GM19240 (cell line): ENCODE measurements at regions not wholly inside any gene's neighbourhood (a gene's known extent, or its start where the extent isn't known, plus 50 kb on each side); places are given as distances from the start of the nearest gene placed in this dataset.

Experiments used
- DNase-seq: peaks from one replicate; pipeline ENCODE4 v3.0.0; 2011; ENCODE audit warnings: low spot score; ENCODE audit not compliant: insufficient read length

- DNase-seq: no peak
Observed at GRCh38 chr2:15701341-15701907, 109.8 kb downstream of the DDX1 start.

GRCh38 chr2:15701991-15702390 lies 110.3 kb downstream of the DDX1 start:
- DNase-seq: no peak

DNA sequence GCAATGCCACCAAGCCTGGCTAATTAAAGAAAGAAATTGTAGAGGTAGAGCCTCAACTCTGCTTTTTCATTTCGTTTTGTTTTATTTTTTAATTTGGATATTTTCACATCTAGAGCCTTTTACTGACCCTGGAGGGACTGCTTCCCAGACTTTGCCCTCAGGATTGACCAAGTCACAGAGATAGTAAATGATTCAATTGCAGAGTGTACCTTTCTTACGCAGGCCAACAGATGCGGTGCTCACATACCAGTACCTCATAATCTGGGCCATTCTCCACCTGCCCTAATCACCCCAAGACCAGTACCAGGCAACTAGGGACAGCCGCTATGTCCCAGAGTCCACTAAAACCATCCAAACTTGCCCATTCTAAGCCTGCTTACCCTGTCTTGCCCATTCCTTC lies 110.8 kb downstream of the DDX1 start:
- no peak for DNase-seq

- DNase-seq: no peak
Observed at GRCh38 chr2:15703365-15703869, 111.7 kb downstream of the DDX1 start.

GRCh38 chr2:15704086-15704787 lies 112.6 kb downstream of the DDX1 start:
- DNase-seq: no peak

DNA sequence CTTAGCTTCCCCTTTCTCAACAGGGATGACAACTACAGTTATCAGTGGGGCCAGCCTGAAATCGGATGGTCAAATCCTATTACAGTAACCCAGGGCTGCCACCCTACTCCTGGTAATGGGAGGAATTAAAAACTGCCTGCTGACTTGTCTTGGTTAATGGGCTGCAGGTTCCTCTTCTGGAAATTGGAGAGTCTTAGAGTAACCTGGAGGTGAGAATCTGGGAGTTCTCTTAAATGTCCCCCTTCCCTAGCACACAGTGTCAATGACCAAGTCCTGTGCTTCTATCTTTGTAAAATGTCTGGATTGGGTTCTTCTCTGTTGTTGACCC lies 113.1 kb downstream of the DDX1 start:
- DNase-seq: no peak

DNA sequence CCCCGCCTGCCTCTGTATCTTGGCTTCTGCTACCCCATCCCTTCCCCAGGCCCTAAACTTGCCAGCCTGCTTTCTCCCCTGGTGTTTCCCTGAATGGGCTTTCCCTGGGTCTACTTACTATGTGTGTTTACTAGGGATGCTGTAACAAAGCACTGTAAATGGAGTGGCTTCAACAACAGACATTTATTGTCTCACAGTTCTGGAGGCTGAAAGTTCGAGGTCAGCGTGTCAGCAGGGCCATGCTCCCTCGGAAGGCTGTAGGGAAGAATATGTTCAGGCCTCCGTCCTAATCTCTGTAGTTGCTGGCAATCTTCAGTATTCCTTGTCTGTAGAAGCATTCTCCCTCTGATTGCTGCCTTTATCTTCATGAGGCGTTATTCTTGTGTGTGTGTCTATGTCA lies 113.6 kb downstream of the DDX1 start:
- DNase-seq: no peak

- no peak for DNase-seq
Observed at GRCh38 chr2:15705839-15706386, 114.2 kb downstream of the DDX1 start.

DNA sequence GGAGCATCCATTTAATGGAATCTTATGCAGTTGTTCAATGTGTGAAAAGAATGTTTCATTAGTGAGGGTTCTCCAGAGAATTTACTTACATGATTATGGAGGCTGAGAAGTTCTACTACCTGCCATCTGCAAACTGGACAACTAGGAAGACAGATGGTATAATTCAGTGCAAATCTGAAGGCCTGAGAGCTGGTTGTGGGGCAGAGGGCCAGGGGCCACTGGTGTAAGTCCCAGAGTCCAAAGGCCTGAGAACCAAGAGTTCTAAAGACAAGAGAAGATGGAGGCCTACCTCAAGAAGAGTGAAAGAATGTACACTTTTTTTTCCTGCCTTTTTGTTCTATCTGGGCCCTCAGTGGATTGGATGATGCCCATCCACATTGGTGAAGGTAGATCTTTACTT lies 114.8 kb downstream of the DDX1 start:
- DNase-seq: no peak

- no peak for DNase-seq
Observed at GRCh38 chr2:15706986-15707632, 115.4 kb downstream of the DDX1 start.

DNA sequence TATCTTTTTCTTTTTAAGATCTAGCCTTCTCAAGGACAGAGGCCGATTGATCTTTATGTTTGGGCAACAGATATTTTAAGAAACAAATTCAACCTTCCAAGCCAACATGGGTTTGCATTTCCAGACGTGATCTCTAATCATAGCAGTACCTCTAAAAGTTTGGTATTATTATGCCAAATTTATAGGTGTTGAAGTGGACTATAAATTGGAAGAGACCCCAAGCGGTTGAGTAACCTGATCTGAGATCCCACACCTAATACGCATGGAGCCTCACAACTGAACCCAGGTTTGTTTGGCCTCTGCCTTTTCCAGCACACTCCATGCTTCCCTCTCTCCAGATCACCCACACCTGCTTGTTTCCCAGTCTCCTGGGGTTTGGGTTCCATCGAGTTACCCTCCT lies 116.5 kb downstream of the DDX1 start:
- no peak for DNase-seq

GRCh38 chr2:15708865-15709820 lies 117.5 kb downstream of the DDX1 start:
- no peak for DNase-seq

- no peak for DNase-seq
Observed at GRCh38 chr2:15711126-15711860, 119.6 kb downstream of the DDX1 start.

- DNase-seq: no peak
Observed at GRCh38 chr2:15712551-15713342, 121.1 kb downstream of the DDX1 start.

- no peak for DNase-seq
Observed at GRCh38 chr2:15713475-15713874, 121.8 kb downstream of the DDX1 start.

DNA sequence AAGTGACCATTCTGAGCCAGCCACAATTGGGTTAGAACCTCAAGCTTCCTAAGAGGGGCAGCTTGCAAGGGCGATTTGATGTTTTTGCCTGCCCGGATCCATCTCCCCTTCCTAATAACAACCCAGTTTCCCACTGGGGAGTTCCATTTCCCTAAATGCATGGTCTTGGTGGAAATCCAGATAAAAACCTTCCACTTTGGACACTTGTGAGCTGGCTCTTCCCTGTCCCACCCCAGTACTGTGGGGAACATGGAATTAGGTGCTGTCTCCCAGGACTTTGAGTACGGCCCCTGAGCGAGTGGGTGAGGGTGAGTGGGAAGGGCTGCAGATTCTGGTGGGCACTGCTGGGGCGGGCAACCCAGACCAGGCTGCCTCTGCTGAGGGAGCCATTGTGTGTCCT lies 122.3 kb downstream of the DDX1 start:
- DNase-seq: no peak

GRCh38 chr2:15714609-15715008 lies 122.9 kb downstream of the DDX1 start:
- DNase-seq: no peak

DNA sequence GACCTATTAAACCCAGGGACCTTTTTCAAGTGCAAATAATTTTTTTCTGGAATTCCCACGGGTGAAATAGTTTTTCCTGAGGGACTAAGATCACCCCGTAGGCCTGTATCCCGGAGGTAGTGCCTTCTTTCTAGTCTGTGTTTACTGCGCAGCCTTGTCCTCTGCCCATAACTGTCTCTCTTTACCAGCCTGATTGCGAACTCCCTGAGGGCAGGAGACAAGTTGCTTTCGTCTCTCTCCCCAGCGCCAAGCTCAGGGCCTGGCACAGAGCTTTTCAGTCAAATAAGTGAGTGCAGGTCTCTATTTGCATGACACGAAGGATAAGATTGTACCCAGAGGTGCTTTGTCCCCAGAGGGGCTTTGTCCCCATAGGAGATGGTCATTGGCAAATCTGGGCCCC lies 123.9 kb downstream of the DDX1 start:
- DNase-seq: no peak

DNA sequence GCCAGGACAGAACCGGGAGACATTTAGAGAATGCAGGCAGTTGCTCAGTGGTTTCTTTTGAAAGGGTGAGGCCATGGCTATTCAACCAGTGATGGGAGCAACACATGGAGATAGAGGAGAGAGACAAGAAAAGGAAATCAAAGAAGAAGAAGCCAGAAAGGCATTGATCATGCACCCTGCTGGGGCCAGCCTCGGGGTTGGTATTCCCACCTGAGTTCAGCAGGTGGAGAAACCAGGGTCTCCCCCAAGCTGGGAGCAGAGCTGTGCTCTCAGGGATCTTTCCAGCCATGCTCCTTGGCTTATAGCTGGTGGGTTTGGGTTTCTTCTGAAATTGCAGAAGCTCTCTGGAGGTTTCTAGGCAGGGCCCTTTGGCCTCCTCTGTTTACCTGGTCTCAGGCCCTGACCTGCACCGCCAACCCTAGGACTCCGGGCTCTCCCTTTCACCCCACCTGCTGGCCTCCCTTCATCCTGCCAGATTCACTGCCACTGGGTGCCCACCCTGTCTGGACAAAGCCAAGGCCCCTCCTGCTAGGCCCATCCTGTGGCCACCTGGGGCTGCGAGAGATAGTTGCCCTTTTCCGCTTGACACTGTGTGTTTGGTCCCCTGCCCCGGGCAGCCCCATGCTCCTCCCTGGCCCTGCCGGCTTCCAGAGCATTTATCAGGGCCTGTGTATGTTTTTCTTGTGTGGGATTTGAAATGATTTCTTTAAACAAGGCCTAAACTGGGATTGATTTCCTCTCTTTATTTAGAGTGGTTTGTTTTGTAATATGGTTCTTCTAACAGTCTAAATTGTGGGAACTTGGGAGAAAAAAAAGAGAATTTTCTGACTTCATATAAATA lies 126.7 kb downstream of the DDX1 start:
- DNase-seq: no peak
